Endothelial cell of umbilical vein (primary cell): ENCODE measurements at regions not wholly inside any gene's neighbourhood (a gene's known extent, or its start where the extent isn't known, plus 50 kb on each side); places are given as distances from the start of the nearest gene placed in this dataset.
"Not testable (repeated sequence)": the region's sequence is repeated elsewhere in the genome, so short reads cannot be mapped to it uniquely, and the experiment has no call there.

Experiments
- BruUV-seq: library from RNA; stranded (reverse); fragments of 400-500 nt; replicated peaks from 2 replicates; lab custom pipeline; 2021; lab: Mats Ljungman, UMichigan
- CTCF ChIA-PET: fragments of 300-600, 350-600 bp; sonication (Branson Sonifier 250); formaldehyde crosslinking; loops from one replicate; lab custom pipeline; 2021; ENCODE audit warnings: antibody characterized with exemption, inconsistent platforms; lab: Charles Lee
- POLR2A ChIA-PET: fragments of 300-600, 350-600 bp; sonication (Branson Sonifier 250); formaldehyde crosslinking; loops from one replicate; lab custom pipeline; 2021; ENCODE audit warnings: antibody characterized with exemption, inconsistent platforms; lab: Charles Lee
- DNase-seq: peaks from one replicate; pipeline ENCODE4 v3.0.0-alpha.2; 2011; ENCODE audit warnings: low read depth, low spot score
- FAIRE-seq: peaks from 2 replicates; lab custom pipeline; 2011; peaks lifted over from hg19 to GRCh38; lab: Jason Lieb, UNC
- H2AFZ ChIP-seq: 2 replicates; pipeline ENCODE4 v1.6.0; 2012; ENCODE audit warnings: low read depth, low read length, control low read depth, inconsistent platforms
- H3K27ac ChIP-seq: 2 replicates; pipeline ENCODE4 v1.5.1; 2011; ENCODE audit warnings: low read depth, mild to moderate bottlenecking, control low read depth, low read length, moderate library complexity; ENCODE audit not compliant: insufficient read depth
- H3K27me3 ChIP-seq, 2 experiments: 2 replicates each; pipeline versions ENCODE4 v1.6.0 to v1.6.1; 2011; ENCODE audit warnings: low read length in 2 of 2, mixed read lengths in 1 of 2; ENCODE audit not compliant: control insufficient read depth in 2 of 2, insufficient read depth in 2 of 2
- H3K36me3 ChIP-seq, 2 experiments: 2 replicates in 1 of 2; 3 replicates in 1 of 2; pipeline ENCODE4 v1.5.1; 2011; ENCODE audit warnings: low read length in 2 of 2, mild to moderate bottlenecking in 1 of 2, moderate library complexity in 1 of 2; ENCODE audit not compliant: control insufficient read depth in 2 of 2, insufficient read depth in 2 of 2; ENCODE audit errors: extremely low read depth in 1 of 2
- H3K4me1 ChIP-seq: 3 replicates; pipeline ENCODE4 v1.5.1; 2011; ENCODE audit warnings: mild to moderate bottlenecking, low read length; ENCODE audit not compliant: control insufficient read depth, insufficient read depth; ENCODE audit errors: extremely low read depth
- H3K4me2 ChIP-seq: 2 replicates; pipeline ENCODE4 v1.6.1; 2011; ENCODE audit warnings: low read length, control low read depth, mixed read lengths; ENCODE audit not compliant: insufficient read depth
- H3K4me3 ChIP-seq, 3 experiments: fragments of 200-600 bp in 1 of 3; sonication (generic), shearing (Covaris generic) in 1 of 3; replicated peaks in 1 of 3; 2 replicates each; pipeline ENCODE4 v1.5.1; 2011 to 2016; ENCODE audit warnings: control low read depth in 3 of 3, low read length in 3 of 3, mild to moderate bottlenecking in 2 of 3, inconsistent platforms in 1 of 3, low read depth in 1 of 3, moderate library complexity in 1 of 3; ENCODE audit not compliant: insufficient read depth in 1 of 3
- H3K79me2 ChIP-seq: 2 replicates; pipeline ENCODE4 v1.6.0; 2012; ENCODE audit warnings: low read length, inconsistent platforms; ENCODE audit not compliant: control insufficient read depth, insufficient read depth
- H3K9ac ChIP-seq: replicated peaks from 2 replicates; pipeline ENCODE3; 2011; ENCODE audit warnings: low read length, control low read depth; ENCODE audit not compliant: insufficient read depth; ENCODE audit errors: extremely low read depth
- H3K9me1 ChIP-seq: replicated peaks from 3 replicates; pipeline ENCODE4 v1.6.0; 2011; ENCODE audit warnings: mild to moderate bottlenecking, low read length; ENCODE audit not compliant: control insufficient read depth, insufficient read depth; ENCODE audit errors: extremely low read depth
- H3K9me3 ChIP-seq: replicated peaks from 2 replicates; pipeline ENCODE4 v1.5.1; 2012; ENCODE audit warnings: low read length, inconsistent platforms; ENCODE audit not compliant: control insufficient read depth, insufficient read depth
- H4K20me1 ChIP-seq: replicated peaks from 2 replicates; pipeline ENCODE3; 2011; ENCODE audit warnings: mild to moderate bottlenecking, low read length; ENCODE audit not compliant: control insufficient read depth, insufficient read depth; ENCODE audit errors: extremely low read depth
- CTCF ChIP-seq, 2 donors: IDR thresholded peaks; 1 replicate in 1 of 2; 2 replicates in 1 of 2; pipeline ENCODE4 v1.5.1; 2011; ENCODE audit warnings: low read length in 2 of 2, mild to moderate bottlenecking in 2 of 2, moderate library complexity in 2 of 2, control low read depth in 1 of 2, inconsistent platforms in 1 of 2, low read depth in 1 of 2; ENCODE audit not compliant: insufficient read depth in 1 of 2; ENCODE audit errors: extremely low read depth in 1 of 2
- EZH2 ChIP-seq: IDR thresholded peaks from 2 replicates; pipeline ENCODE4 v1.6.1; 2012; ENCODE audit warnings: borderline replicate concordance, low read depth, mild to moderate bottlenecking, moderate library complexity, low read length, inconsistent platforms; ENCODE audit not compliant: severe bottlenecking
- FOS ChIP-seq: IDR thresholded peaks from 2 replicates; pipeline ENCODE4 v1.6.1; 2011; ENCODE audit warnings: mild to moderate bottlenecking, low read length, moderate library complexity, borderline replicate concordance; ENCODE audit not compliant: insufficient read depth
- GATA2 ChIP-seq: IDR thresholded peaks from 2 replicates; pipeline ENCODE4 v1.7.0; 2011; ENCODE audit warnings: low read depth, mild to moderate bottlenecking, moderate library complexity, mixed read lengths, low read length; ENCODE audit not compliant: insufficient read length, insufficient read depth
- JUN ChIP-seq: IDR thresholded peaks from 2 replicates; pipeline ENCODE4 v1.6.1; 2011; ENCODE audit warnings: borderline replicate concordance, low read depth; ENCODE audit not compliant: insufficient read length, insufficient read depth
- MAX ChIP-seq: IDR thresholded peaks from 2 replicates; pipeline ENCODE4 v1.6.1; 2011; ENCODE audit not compliant: insufficient read depth, insufficient read length
- MYC ChIP-seq: IDR thresholded peaks from one replicate; pipeline ENCODE4 v1.6.1; 2011; ENCODE audit warnings: mild to moderate bottlenecking, low read depth, low read length
- POLR2A ChIP-seq: IDR thresholded peaks from 2 replicates; pipeline ENCODE4 v1.6.1; 2012; ENCODE audit warnings: low read depth, mild to moderate bottlenecking, control low read depth, low read length
- POLR2AphosphoS5 ChIP-seq: IDR thresholded peaks from 2 replicates; pipeline ENCODE4 v1.6.1; 2012; ENCODE audit warnings: low read depth, mild to moderate bottlenecking, control low read depth, low read length, moderate library complexity; ENCODE audit not compliant: insufficient read depth
- dilution Hi-C: fragments of 300-500 bp; cut with MboI; formaldehyde crosslinking; loops from one replicate; pipeline ENCODE4 v1.15.0; 2019; ENCODE audit warnings: low sequenced_read_pairs; ENCODE audit not compliant: extremely low pct_ligation_motif_present
- intact Hi-C: fragments of 100-400 bp; cut with micrococcal nuclease; formaldehyde crosslinking; loops from one replicate; pipeline ENCODE4 v1.10.0; 2022

GRCh38 chr2:219748671-219749570 is 121.5 kb downstream of the SLC4A3 start:
- no peaks in the 10 kb centered on the region for H3K4me1 ChIP-seq
- no peak for FAIRE-seq
- ChIA-PET POLR2A (no interaction called here), CTCF (no interaction called here)
- H3K4me3 ChIP-seq, result no peak overlapping the region
- dilution Hi-C loops, result no loop called here
- intact Hi-C loops, result no loop called here
- no peak overlapping the region for H3K27ac ChIP-seq
- H3K27me3 ChIP-seq, result no peaks in the 10 kb centered on the region
- H3K36me3 ChIP-seq, result no peaks in the 10 kb centered on the region
- no peaks in the 10 kb centered on the region for H3K79me2 ChIP-seq
- H4K20me1 ChIP-seq, result no peaks in the 10 kb centered on the region
- H3K9ac ChIP-seq, result no peak overlapping the region
- no peaks in the 10 kb centered on the region for H3K9me1 ChIP-seq
- no TSS peak for BruUV-seq
- no peak overlapping the region for H3K4me2 ChIP-seq
- no peaks in the 10 kb centered on the region for H3K9me3 ChIP-seq
- DNase-seq, result no peak
- no peak for TF ChIP-seq MYC
- TF ChIP-seq CTCF (IDR thresholded peaks at IDR 0.05; ENCODE audit: extremely low read depth in 1 of 2, insufficient read depth in 1 of 2, low read depth in 1 of 2, low read length in 2 of 2), result no peak
- TF ChIP-seq POLR2A, result no peak
- TF ChIP-seq GATA2, result no peak
- TF ChIP-seq POLR2AphosphoS5, result no peak
- no peak for TF ChIP-seq FOS
- TF ChIP-seq JUN, result no peak
- no peak for TF ChIP-seq MAX
- TF ChIP-seq EZH2, result no peak
- no peak overlapping the region for H2AFZ ChIP-seq

GRCh38 chr2:219751121-219751520 is 123.7 kb downstream of the SLC4A3 start:
- H3K27ac ChIP-seq, H3K4me3 ChIP-seq, H2AFZ ChIP-seq, FAIRE-seq, H3K4me1 ChIP-seq, dilution Hi-C loops, H3K27me3 ChIP-seq, BruUV-seq, H3K9ac ChIP-seq, H3K9me1 ChIP-seq, H3K36me3 ChIP-seq, H4K20me1 ChIP-seq, CTCF ChIA-PET, H3K79me2 ChIP-seq, H3K4me2 ChIP-seq, DNase-seq, H3K9me3 ChIP-seq, intact Hi-C loops, POLR2A ChIA-PET: not testable (repeated sequence)
